ENCODE measurements at regions not wholly inside any gene's neighbourhood (a gene's known extent, or its start where the extent isn't known, plus 50 kb on each side); places are given as distances from the start of the nearest gene placed in this dataset.

DNA sequence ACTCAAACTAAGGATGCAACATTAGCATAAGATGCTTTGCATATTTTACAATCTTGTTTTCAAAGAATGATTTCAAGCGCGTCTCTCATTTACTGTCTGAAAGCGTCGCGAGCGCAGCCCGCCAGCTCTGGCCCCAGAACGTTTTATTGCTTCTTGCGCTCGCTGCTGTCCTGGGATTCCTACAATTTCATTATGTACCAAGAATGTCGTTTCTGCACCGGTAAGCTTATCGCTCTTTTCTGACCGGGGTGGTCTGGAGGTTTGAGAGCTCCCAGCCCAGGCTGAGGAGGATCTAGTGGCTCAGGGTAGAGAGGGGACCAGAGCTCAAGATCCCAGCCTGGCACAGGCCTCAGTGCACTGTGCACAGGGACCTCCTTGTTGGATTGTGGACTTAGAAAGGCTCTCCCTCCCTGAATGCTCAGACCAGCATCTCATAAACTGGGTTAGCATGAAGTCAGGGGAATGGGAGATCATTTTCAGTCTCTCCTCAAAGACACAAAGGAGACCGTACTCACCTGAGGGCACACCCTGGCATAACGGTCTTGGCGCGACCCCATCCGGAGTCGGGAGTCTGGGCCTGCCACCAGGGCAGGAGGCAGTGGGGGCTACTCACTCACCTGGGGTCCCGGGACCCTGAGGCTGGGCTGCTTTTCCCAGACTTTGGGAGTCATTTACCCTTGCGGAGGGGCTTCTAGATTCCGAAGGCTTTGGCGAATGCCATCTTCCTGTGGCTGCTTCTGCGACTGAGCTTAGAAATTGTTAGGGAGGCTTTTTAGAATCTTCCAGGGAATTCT lies 817.4 kb downstream of the BRD1 start:
- no peak for DNase-seq
- H3K36me3 ChIP-seq (replicated peaks; ENCODE audit: insufficient read depth, low read length): no peaks in the 10 kb centered on the region
- H3K4me3 ChIP-seq (ENCODE audit: low read length): no peak overlapping the region
- no peaks in the 10 kb centered on the region for H3K4me1 ChIP-seq (ENCODE audit: low read length)
- no peaks in the 10 kb centered on the region for H3K9me2 ChIP-seq (replicated peaks; ENCODE audit: insufficient read depth, low read length)
- no peak overlapping the region for H3K27ac ChIP-seq (ENCODE audit: low read length)
- TF ChIP-seq EZH2 (optimal IDR thresholded peaks at IDR 0.05; ENCODE audit: low read depth, low read length) (no peak), EZH2phosphoT487 (IDR thresholded peaks at IDR 0.05; ENCODE audit: low read length) (no peak)
- TF ChIP-seq, protein P1, sequence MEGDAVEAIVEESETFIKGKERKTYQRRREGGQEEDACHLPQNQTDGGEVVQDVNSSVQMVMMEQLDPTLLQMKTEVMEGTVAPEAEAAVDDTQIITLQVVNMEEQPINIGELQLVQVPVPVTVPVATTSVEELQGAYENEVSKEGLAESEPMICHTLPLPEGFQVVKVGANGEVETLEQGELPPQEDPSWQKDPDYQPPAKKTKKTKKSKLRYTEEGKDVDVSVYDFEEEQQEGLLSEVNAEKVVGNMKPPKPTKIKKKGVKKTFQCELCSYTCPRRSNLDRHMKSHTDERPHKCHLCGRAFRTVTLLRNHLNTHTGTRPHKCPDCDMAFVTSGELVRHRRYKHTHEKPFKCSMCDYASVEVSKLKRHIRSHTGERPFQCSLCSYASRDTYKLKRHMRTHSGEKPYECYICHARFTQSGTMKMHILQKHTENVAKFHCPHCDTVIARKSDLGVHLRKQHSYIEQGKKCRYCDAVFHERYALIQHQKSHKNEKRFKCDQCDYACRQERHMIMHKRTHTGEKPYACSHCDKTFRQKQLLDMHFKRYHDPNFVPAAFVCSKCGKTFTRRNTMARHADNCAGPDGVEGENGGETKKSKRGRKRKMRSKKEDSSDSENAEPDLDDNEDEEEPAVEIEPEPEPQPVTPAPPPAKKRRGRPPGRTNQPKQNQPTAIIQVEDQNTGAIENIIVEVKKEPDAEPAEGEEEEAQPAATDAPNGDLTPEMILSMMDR (IDR thresholded peaks at IDR 0.05; ENCODE audit: low read length): no peak
- H3K79me2 ChIP-seq (ENCODE audit: low read length): no peaks in the 10 kb centered on the region
- no peaks in the 10 kb centered on the region for H3F3A ChIP-seq (ENCODE audit: insufficient read depth, low read length)
- H3K27me3 ChIP-seq (replicated peaks; ENCODE audit: insufficient read depth, low read length): peaks cover 69% of the 10 kb centered on the region
- H4K20me1 ChIP-seq (ENCODE audit: insufficient read depth, low read length): no peaks in the 10 kb centered on the region
- no peaks in the 10 kb centered on the region for H3K9me3 ChIP-seq (replicated peaks; ENCODE audit: insufficient read depth, low read length)
- no peak overlapping the region for H3K9ac ChIP-seq (ENCODE audit: low read length)
- H2AFZ ChIP-seq (ENCODE audit: low read length): no peak overlapping the region
- H3K4me2 ChIP-seq (ENCODE audit: low read depth, low read length): no peak overlapping the region

DNA sequence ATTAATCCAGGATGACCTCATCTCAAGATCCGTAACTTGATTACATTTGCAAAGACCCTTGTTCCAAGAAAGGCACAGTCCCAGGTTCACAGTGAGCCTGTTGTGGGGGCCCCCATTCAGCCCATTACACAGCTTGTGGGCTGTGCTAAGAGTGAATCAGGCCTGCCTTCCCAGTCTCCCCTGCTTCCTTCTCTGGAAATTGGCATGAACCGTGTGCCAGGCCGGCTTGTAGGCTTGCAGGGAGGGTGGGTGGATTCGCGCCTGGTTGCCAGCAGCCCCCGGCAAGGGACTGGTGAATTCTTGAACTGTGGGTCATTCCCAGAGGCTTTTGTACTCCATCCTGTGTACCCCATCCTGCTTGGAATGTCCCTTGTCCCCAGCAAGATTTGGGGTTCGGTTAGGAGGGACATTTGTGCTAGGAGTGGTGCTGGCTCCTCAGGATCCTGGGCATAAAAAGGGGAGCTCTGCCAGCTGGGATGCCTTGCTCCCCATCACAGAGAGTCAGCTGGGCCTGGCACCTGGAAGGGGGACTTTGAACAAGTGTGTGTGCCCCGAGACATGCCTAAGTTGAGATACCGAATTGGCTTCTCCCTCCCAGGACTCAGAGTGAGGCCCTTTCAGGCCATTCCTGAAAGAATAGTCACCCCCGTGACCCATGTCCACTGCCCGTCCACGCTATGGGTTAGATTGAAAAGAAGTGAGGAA lies 818.2 kb downstream of the BRD1 start:
- no peak overlapping the region for H3K4me3 ChIP-seq (ENCODE audit: low read length)
- H3K27ac ChIP-seq (ENCODE audit: low read length): no peak overlapping the region
- H3F3A ChIP-seq (ENCODE audit: insufficient read depth, low read length): no peaks in the 10 kb centered on the region
- no peak overlapping the region for H2AFZ ChIP-seq (ENCODE audit: low read length)
- no peaks in the 10 kb centered on the region for H3K36me3 ChIP-seq (replicated peaks; ENCODE audit: insufficient read depth, low read length)
- H3K4me1 ChIP-seq (ENCODE audit: low read length): no peaks in the 10 kb centered on the region
- no peaks in the 10 kb centered on the region for H3K9me2 ChIP-seq (replicated peaks; ENCODE audit: insufficient read depth, low read length)
- H3K79me2 ChIP-seq (ENCODE audit: low read length): no peaks in the 10 kb centered on the region
- H3K9me3 ChIP-seq (replicated peaks; ENCODE audit: insufficient read depth, low read length): no peaks in the 10 kb centered on the region
- no peak overlapping the region for H3K4me2 ChIP-seq (ENCODE audit: low read depth, low read length)
- DNase-seq: no peak
- peaks cover 70% of the 10 kb centered on the region for H3K27me3 ChIP-seq (replicated peaks; ENCODE audit: insufficient read depth, low read length)
- no peaks in the 10 kb centered on the region for H4K20me1 ChIP-seq (ENCODE audit: insufficient read depth, low read length)
- TF ChIP-seq, protein P1 (IDR thresholded peaks at IDR 0.05; ENCODE audit: low read length): no peak
- no peak for TF ChIP-seq EZH2phosphoT487 (IDR thresholded peaks at IDR 0.05; ENCODE audit: low read length)
- TF ChIP-seq EZH2 (optimal IDR thresholded peaks at IDR 0.05; ENCODE audit: low read depth, low read length): no peak
- H3K9ac ChIP-seq (ENCODE audit: low read length): no peak overlapping the region

DNA sequence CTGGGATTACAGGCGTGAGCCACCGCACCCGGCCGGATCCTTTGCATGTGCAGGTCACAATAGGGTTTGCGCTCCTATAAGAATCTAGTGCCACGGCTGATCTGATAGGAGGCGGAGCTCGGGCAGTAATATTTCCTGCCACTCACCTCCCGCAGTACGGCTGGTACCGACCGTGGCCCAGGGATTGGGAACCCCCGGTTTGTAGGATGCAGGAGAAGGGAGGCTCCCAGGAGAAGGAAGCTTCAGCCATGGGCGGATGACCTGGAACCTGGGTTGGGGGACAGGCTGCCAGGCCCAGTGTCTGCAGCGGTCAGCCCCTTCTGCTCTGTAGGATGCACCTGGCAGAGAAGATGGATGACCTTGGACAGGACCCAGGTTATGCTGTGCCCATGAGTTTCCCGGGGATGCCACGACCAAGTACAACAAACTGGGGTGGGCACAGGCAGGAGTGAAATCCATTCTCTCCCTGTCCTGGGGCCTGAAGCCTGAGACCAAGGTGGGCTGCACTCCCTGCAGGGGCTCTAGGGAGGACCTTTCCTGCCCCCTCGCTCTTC lies 818.9 kb downstream of the BRD1 start:
- H3K4me2 ChIP-seq (ENCODE audit: low read depth, low read length): no peak overlapping the region
- no peaks in the 10 kb centered on the region for H4K20me1 ChIP-seq (ENCODE audit: insufficient read depth, low read length)
- H3K27me3 ChIP-seq (replicated peaks; ENCODE audit: insufficient read depth, low read length): peaks cover 70% of the 10 kb centered on the region
- no peak for DNase-seq
- H3K27ac ChIP-seq (ENCODE audit: low read length): no peak overlapping the region
- H3K79me2 ChIP-seq (ENCODE audit: low read length): no peaks in the 10 kb centered on the region
- no peaks in the 10 kb centered on the region for H3K4me1 ChIP-seq (ENCODE audit: low read length)
- no peak overlapping the region for H3K9ac ChIP-seq (ENCODE audit: low read length)
- H3K36me3 ChIP-seq (replicated peaks; ENCODE audit: insufficient read depth, low read length): no peaks in the 10 kb centered on the region
- TF ChIP-seq, protein P1 (IDR thresholded peaks at IDR 0.05; ENCODE audit: low read length): no peak
- TF ChIP-seq EZH2phosphoT487 (IDR thresholded peaks at IDR 0.05; ENCODE audit: low read length) (no peak), EZH2 (optimal IDR thresholded peaks at IDR 0.05; ENCODE audit: low read depth, low read length) (no peak)
- no peak overlapping the region for H3K4me3 ChIP-seq (ENCODE audit: low read length)
- no peak overlapping the region for H2AFZ ChIP-seq (ENCODE audit: low read length)
- H3K9me3 ChIP-seq (replicated peaks; ENCODE audit: insufficient read depth, low read length): no peaks in the 10 kb centered on the region
- H3F3A ChIP-seq (ENCODE audit: insufficient read depth, low read length): no peaks in the 10 kb centered on the region
- no peaks in the 10 kb centered on the region for H3K9me2 ChIP-seq (replicated peaks; ENCODE audit: insufficient read depth, low read length)

Measured in MM.1S (cell line).